Thyroid gland (tissue), 4 donors: ENCODE measurements at regions not wholly inside any gene's neighbourhood (a gene's known extent, or its start where the extent isn't known, plus 50 kb on each side); places are given as distances from the start of the nearest gene placed in this dataset.

Source experiments
- DNase-seq, 2 donors: peaks; one replicate each; pipeline ENCODE4 v3.0.0-alpha.2; 2019
- H3K27ac ChIP-seq, 3 donors: fragments of 200-600 bp; sonication (generic); 1 replicate in 2 of 3; 2 replicates in 1 of 3; pipeline ENCODE4 v1.5.1; 2016 to 2019; ENCODE audit warnings: mild to moderate bottlenecking in 1 of 3, moderate library complexity in 1 of 3
- H3K27me3 ChIP-seq: fragments of 200-600 bp; sonication (generic); one replicate; pipeline ENCODE4 v1.5.1; 2019
- H3K36me3 ChIP-seq, 2 donors: fragments of 200-600 bp; sonication (generic); one replicate each; pipeline ENCODE4 v1.5.1; 2016 to 2019
- H3K4me1 ChIP-seq, 2 donors: fragments of 200-600 bp; sonication (generic); one replicate each; pipeline ENCODE4 v1.5.1; 2017 to 2019
- H3K4me3 ChIP-seq, 3 donors: fragments of 200-600 bp; sonication (generic); replicated peaks in 1 of 3; 1 replicate in 2 of 3; 2 replicates in 1 of 3; pipeline ENCODE4 v1.5.1; 2016; ENCODE audit warnings: mild to moderate bottlenecking in 1 of 3
- H3K9me3 ChIP-seq: fragments of 200-600 bp; sonication (generic); one replicate; pipeline ENCODE4 v1.5.1; 2017
- CTCF ChIP-seq, 6 experiments: fragments of 200-600 bp in 3 of 6; fragments of 450-650 bp in 3 of 6; sonication (generic) in 3 of 6; IDR thresholded peaks; one replicate each; pipeline ENCODE4 v1.5.1; 2016 to 2019; ENCODE audit warnings: antibody characterized with exemption in 6 of 6, mild to moderate bottlenecking in 2 of 6, inconsistent platforms in 1 of 6, moderate library complexity in 1 of 6
- POLR2A ChIP-seq, 2 donors: fragments of 450-650 bp; IDR thresholded peaks; one replicate each; pipeline ENCODE4 v1.6.1; 2017; ENCODE audit warnings: antibody characterized with exemption in 2 of 2, mild to moderate bottlenecking in 2 of 2, moderate library complexity in 1 of 2
- WGBS, 2 donors: methylation state at CpG; one replicate each; pipeline ENCODE4 v1.1.5; 2017; 5-methylcytosine and 5-hydroxymethylcytosine counted together
- intact Hi-C: fragments of 100-400 bp; cut with DNase I; formaldehyde crosslinking; loops from one replicate; pipeline ENCODE4 v1.15.1; 2023

DNA sequence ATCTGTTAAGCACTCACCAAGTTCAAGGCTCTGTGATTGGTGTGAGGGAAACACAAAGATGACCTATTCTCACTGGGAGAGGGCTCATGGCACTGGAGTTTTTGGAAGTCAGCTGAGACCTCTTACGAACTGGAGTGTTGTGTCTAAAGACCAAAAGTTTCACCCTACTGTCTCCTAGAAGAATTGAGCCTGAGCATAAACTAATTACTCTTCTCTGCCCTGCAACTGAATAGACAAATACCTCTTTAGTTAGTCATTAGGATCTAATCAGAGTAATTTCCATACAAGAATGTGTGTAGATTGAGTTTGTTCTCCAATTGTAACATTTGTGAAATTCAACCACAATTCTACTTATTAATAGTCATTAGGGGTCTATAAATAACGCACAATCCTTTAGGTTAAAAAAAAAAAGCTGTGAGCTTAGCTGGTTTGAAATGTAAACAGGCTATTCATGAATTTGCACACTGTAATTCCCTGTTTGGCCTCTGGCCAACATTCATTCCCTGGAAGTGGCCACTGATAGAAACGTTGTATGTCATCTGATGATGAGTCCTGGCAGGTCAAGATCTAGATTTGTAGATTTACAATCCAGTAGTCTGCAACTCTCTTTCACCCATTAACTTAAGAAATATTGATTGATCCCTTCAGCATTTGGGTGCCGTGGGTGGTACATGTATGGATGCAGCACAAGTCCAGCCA, 76.8 kb upstream of the SOX14 start:
- 57 to 58% methylated on average over 4 of the region's 4 CpGs for WGBS, 2 donors
- Histone ChIP-seq H3K27ac (no peak overlapping the region), H3K9me3 (no peaks in the 10 kb centered on the region), H3K4me1 (no peaks in the 10 kb centered on the region), H3K27me3 (no peaks in the 10 kb centered on the region), H3K36me3 (no peaks in the 10 kb centered on the region), H3K4me3 (no peak overlapping the region)
- no peak for DNase-seq
- intact Hi-C loops: no loop called here
- TF ChIP-seq CTCF (IDR thresholded peaks at IDR 0.05): no peak
- no peak for TF ChIP-seq POLR2A (IDR thresholded peaks at IDR 0.05)

- no peaks in the 10 kb centered on the region for H3K36me3 ChIP-seq
- no peaks in the 10 kb centered on the region for H3K27me3 ChIP-seq
- no peaks in the 10 kb centered on the region for H3K4me1 ChIP-seq
- H3K27ac ChIP-seq: no peak overlapping the region
- DNase-seq: no peak
- intact Hi-C loops: no loop called here
- 17 to 22% methylated on average over 6 of the region's 6 CpGs for WGBS, 2 donors
- TF ChIP-seq CTCF (IDR thresholded peaks at IDR 0.05): no peak
- no peak for TF ChIP-seq POLR2A (IDR thresholded peaks at IDR 0.05)
- H3K9me3 ChIP-seq: no peaks in the 10 kb centered on the region
- no peak overlapping the region for H3K4me3 ChIP-seq
These were observed 71.2 kb upstream of the SOX14 start for GRCh38 chr3:137692803-137693431.

GRCh38 chr3:137693791-137694190, 70.3 kb upstream of the SOX14 start:
- Histone ChIP-seq H3K27me3 (no peaks in the 10 kb centered on the region), H3K27ac (no peak overlapping the region), H3K4me3 (no peak overlapping the region), H3K9me3 (no peaks in the 10 kb centered on the region), H3K4me1 (no peaks in the 10 kb centered on the region), H3K36me3 (no peaks in the 10 kb centered on the region)
- no peak for TF ChIP-seq POLR2A (IDR thresholded peaks at IDR 0.05)
- TF ChIP-seq CTCF (IDR thresholded peaks at IDR 0.05): no peak
- no peak for DNase-seq
- whole genome bisulfite sequencing, 2 donors: 96 to 97% methylated on average over 2 of the region's 2 CpGs
- intact Hi-C loops: no loop called here

GRCh38 chr3:137694836-137695235, 69.3 kb upstream of the SOX14 start:
- no peak for TF ChIP-seq CTCF (IDR thresholded peaks at IDR 0.05)
- TF ChIP-seq POLR2A (IDR thresholded peaks at IDR 0.05): no peak
- WGBS, 2 donors: 41 to 44% methylated on average over 6 of the region's 6 CpGs
- intact Hi-C loops: no loop called here

GRCh38 chr3:137695351-137695750, 68.8 kb upstream of the SOX14 start:
- no peak for DNase-seq
- Histone ChIP-seq H3K27me3 (no peaks in the 10 kb centered on the region), H3K4me1 (no peaks in the 10 kb centered on the region), H3K36me3 (no peaks in the 10 kb centered on the region), H3K27ac (no peak overlapping the region), H3K4me3 (no peak overlapping the region), H3K9me3 (no peaks in the 10 kb centered on the region)
- WGBS, 2 donors: 48 to 51% methylated on average over 6 of the region's 6 CpGs
- no peak for TF ChIP-seq CTCF (IDR thresholded peaks at IDR 0.05)
- no peak for TF ChIP-seq POLR2A (IDR thresholded peaks at IDR 0.05)
- intact Hi-C loops: no loop called here

More at GRCh38 chr3:137694836-137695235, 69.3 kb upstream of the SOX14 start:
- no peaks in the 10 kb centered on the region for H3K27me3 ChIP-seq
- H3K36me3 ChIP-seq: no peaks in the 10 kb centered on the region
- no peaks in the 10 kb centered on the region for H3K4me1 ChIP-seq
- no peak overlapping the region for H3K27ac ChIP-seq
- H3K9me3 ChIP-seq: no peaks in the 10 kb centered on the region
- no peak for DNase-seq
- H3K4me3 ChIP-seq: no peak overlapping the region
